Keratinocyte (primary cell): ENCODE measurements at regions not wholly inside any gene's neighbourhood (a gene's known extent, or its start where the extent isn't known, plus 50 kb on each side); places are given as distances from the start of the nearest gene placed in this dataset.

ENCODE experiments used
- DNase-seq: peaks from one replicate; pipeline ENCODE4 v3.0.0-alpha.2; 2011; ENCODE audit warnings: low read depth, missing footprints, low spot score
- FAIRE-seq: peaks from 2 replicates; lab custom pipeline; 2011; peaks lifted over from hg19 to GRCh38; lab: Jason Lieb, UNC
- H2AFZ ChIP-seq: 2 replicates; pipeline ENCODE4 v1.6.0; 2012; ENCODE audit warnings: low read length, control low read depth, inconsistent platforms; ENCODE audit not compliant: control insufficient read depth
- H3K27ac ChIP-seq: 2 replicates; pipeline ENCODE4 v1.5.1; 2011; ENCODE audit warnings: low read length; ENCODE audit not compliant: control insufficient read depth, insufficient read depth
- H3K27me3 ChIP-seq: 3 replicates; pipeline ENCODE4 v1.6.0; 2011; ENCODE audit warnings: low read length; ENCODE audit not compliant: control insufficient read depth, insufficient read depth; ENCODE audit errors: extremely low read depth
- H3K36me3 ChIP-seq, 2 experiments: 2 replicates in 1 of 2; 3 replicates in 1 of 2; pipeline ENCODE4 v1.5.1; 2011; ENCODE audit warnings: low read length in 2 of 2, mild to moderate bottlenecking in 1 of 2; ENCODE audit not compliant: control insufficient read depth in 2 of 2, insufficient read depth in 2 of 2; ENCODE audit errors: extremely low read depth in 1 of 2
- H3K4me1 ChIP-seq: 3 replicates; pipeline ENCODE4 v1.5.1; 2011; ENCODE audit warnings: low read length; ENCODE audit not compliant: control insufficient read depth, insufficient read depth; ENCODE audit errors: extremely low read depth
- H3K4me2 ChIP-seq: 3 replicates; pipeline ENCODE4 v1.6.0; 2011; ENCODE audit warnings: low read depth, low read length; ENCODE audit not compliant: control insufficient read depth, insufficient read depth; ENCODE audit errors: extremely low read depth
- H3K4me3 ChIP-seq, 3 experiments: fragments of 200-600 bp in 1 of 3; sonication (generic) in 1 of 3; 2 replicates in 2 of 3; 3 replicates in 1 of 3; pipeline ENCODE4 v1.5.1; 2011 to 2016; ENCODE audit warnings: low read length in 3 of 3, mild to moderate bottlenecking in 3 of 3, control low read depth in 2 of 3, inconsistent platforms in 1 of 3, low read depth in 1 of 3, mixed read lengths in 1 of 3, mixed run types in 1 of 3, moderate library complexity in 1 of 3; ENCODE audit not compliant: control insufficient read depth in 2 of 3, insufficient read depth in 2 of 3; ENCODE audit errors: extremely low read depth in 1 of 3
- H3K79me2 ChIP-seq: 2 replicates; pipeline ENCODE4 v1.6.0; 2012; ENCODE audit warnings: low read length; ENCODE audit not compliant: control insufficient read depth, insufficient read depth
- H3K9ac ChIP-seq: 3 replicates; pipeline ENCODE4 v1.6.0; 2011; ENCODE audit warnings: low read length; ENCODE audit not compliant: control insufficient read depth, insufficient read depth; ENCODE audit errors: extremely low read depth
- H3K9me1 ChIP-seq: 3 replicates; pipeline ENCODE4 v1.6.0; 2011; ENCODE audit warnings: low read length; ENCODE audit not compliant: control insufficient read depth, insufficient read depth; ENCODE audit errors: extremely low read depth
- H3K9me3 ChIP-seq: 2 replicates; pipeline ENCODE4 v1.5.1; 2012; ENCODE audit warnings: low read depth, low read length; ENCODE audit not compliant: control insufficient read depth
- H4K20me1 ChIP-seq: 3 replicates; pipeline ENCODE4 v1.6.0; 2011; ENCODE audit warnings: low read length; ENCODE audit not compliant: control insufficient read depth, insufficient read depth; ENCODE audit errors: extremely low read depth
- CTCF ChIP-seq, 3 experiments: IDR thresholded peaks in 1 of 3; conservative IDR thresholded peaks in 1 of 3; optimal IDR thresholded peaks in 1 of 3; 2 replicates in 2 of 3; 3 replicates in 1 of 3; pipeline versions ENCODE3 to v1.5.1; 2011; ENCODE audit warnings: low read length in 3 of 3, mild to moderate bottlenecking in 3 of 3, moderate library complexity in 2 of 3, control low read depth in 1 of 3, inconsistent platforms in 1 of 3; ENCODE audit not compliant: insufficient read depth in 2 of 3; ENCODE audit errors: extremely low read depth in 1 of 3
- EZH2 ChIP-seq: IDR thresholded peaks from one replicate; pipeline ENCODE4 v1.6.1; 2012; ENCODE audit warnings: inconsistent platforms, mild to moderate bottlenecking, low read length, moderate library complexity
- dilution Hi-C: fragments of 300-500 bp; cut with MboI; formaldehyde crosslinking; loops from one replicate; pipeline ENCODE4 v1.7.0; 2020; ENCODE audit warnings: low sequenced_read_pairs; ENCODE audit not compliant: extremely low pct_ligation_motif_present

- Histone ChIP-seq H3K79me2 (no peaks in the 10 kb centered on the region), H3K4me1 (no peaks in the 10 kb centered on the region), H4K20me1 (no peaks in the 10 kb centered on the region), H2AFZ (no peak overlapping the region), H3K27ac (no peak overlapping the region), H3K9ac (no peak overlapping the region), H3K9me3 (no peaks in the 10 kb centered on the region), H3K4me2 (no peak overlapping the region), H3K36me3 (no peaks in the 10 kb centered on the region), H3K9me1 (no peaks in the 10 kb centered on the region), H3K4me3 (no peak overlapping the region), H3K27me3 (peaks cover 4% of the 10 kb centered on the region)
- no peak for DNase-seq
- dilution Hi-C loops, result no loop called here
- TF ChIP-seq CTCF (optimal IDR thresholded peaks at IDR 0.05 in 1 of 3, IDR thresholded peaks at IDR 0.05 in 1 of 3, conservative IDR thresholded peaks at IDR 0.05 in 1 of 3; ENCODE audit: extremely low read depth in 1 of 3, insufficient read depth in 2 of 3, low read length in 3 of 3) (no peak), EZH2 (no peak)
- no peak for FAIRE-seq
Measured at GRCh38 chr11:79931692-79932091, 490.9 kb upstream of the TENM4 start.

GRCh38 chr11:79926707-79927106, 485.9 kb upstream of the TENM4 start:
- no peaks in the 10 kb centered on the region for H3K36me3 ChIP-seq
- H3K79me2 ChIP-seq, result no peaks in the 10 kb centered on the region
- H3K27ac ChIP-seq, result no peak overlapping the region
- no peak overlapping the region for H3K9ac ChIP-seq
- TF ChIP-seq EZH2 (no peak), CTCF (optimal IDR thresholded peaks at IDR 0.05 in 1 of 3, IDR thresholded peaks at IDR 0.05 in 1 of 3, conservative IDR thresholded peaks at IDR 0.05 in 1 of 3; ENCODE audit: extremely low read depth in 1 of 3, insufficient read depth in 2 of 3, low read length in 3 of 3) (no peak)
- H4K20me1 ChIP-seq, result no peaks in the 10 kb centered on the region
- dilution Hi-C loops, result no loop called here
- H3K27me3 ChIP-seq, result no peaks in the 10 kb centered on the region
- H3K9me1 ChIP-seq, result no peaks in the 10 kb centered on the region
- H3K9me3 ChIP-seq, result no peaks in the 10 kb centered on the region
- DNase-seq (no peak), FAIRE-seq (no peak)
- no peaks in the 10 kb centered on the region for H3K4me1 ChIP-seq
- no peak overlapping the region for H2AFZ ChIP-seq
- no peak overlapping the region for H3K4me2 ChIP-seq
- H3K4me3 ChIP-seq, result no peak overlapping the region
